ENCODE measurements at regions not wholly inside any gene's neighbourhood (a gene's known extent, or its start where the extent isn't known, plus 50 kb on each side); places are given as distances from the start of the nearest gene placed in this dataset.
"Not testable (repeated sequence)": the region's sequence is repeated elsewhere in the genome, so short reads cannot be mapped to it uniquely, and the experiment has no call there.

DNA sequence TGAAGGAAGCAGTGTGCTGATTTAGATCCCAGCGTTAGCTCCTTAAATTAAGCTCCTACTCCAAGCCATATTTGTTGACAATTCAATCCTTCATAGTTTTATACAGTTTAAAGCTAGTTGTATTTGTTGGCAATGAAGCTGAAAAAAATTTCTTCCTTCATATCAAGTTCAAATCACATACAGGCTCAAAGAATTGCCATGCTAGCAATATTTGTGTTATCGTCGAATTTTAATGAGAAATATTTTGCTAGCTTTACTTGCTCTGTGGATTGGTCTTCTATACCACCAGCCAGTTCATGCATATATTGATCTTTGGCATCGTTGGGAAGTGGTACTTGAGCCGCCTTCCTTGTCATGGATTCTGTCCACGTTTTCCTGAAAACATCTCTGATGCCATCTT is 204.6 kb upstream of the HDAC4 start:
- DNase-seq (ENCODE audit: low read depth, low spot score): no peak

DNA sequence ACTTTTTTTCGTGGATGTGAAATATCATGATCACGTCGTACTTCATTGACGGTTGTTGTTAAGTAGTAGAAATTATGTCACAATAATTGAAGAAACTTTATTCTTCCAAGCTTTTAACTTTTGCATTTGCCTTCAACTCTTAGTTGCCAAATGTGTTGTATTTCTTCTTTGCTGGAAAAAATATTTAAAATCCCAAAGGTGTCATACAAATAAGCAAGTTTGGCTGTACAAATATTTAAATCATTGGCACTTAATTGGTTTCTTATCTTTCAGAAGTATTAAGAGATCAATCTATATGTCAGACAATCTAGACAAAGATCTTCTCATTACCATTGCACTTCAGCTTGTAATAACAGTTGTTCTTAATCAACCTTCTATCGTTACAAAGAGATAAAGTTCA is 204.0 kb upstream of the HDAC4 start:
- no peak for DNase-seq (ENCODE audit: low read depth, low spot score)

DNA sequence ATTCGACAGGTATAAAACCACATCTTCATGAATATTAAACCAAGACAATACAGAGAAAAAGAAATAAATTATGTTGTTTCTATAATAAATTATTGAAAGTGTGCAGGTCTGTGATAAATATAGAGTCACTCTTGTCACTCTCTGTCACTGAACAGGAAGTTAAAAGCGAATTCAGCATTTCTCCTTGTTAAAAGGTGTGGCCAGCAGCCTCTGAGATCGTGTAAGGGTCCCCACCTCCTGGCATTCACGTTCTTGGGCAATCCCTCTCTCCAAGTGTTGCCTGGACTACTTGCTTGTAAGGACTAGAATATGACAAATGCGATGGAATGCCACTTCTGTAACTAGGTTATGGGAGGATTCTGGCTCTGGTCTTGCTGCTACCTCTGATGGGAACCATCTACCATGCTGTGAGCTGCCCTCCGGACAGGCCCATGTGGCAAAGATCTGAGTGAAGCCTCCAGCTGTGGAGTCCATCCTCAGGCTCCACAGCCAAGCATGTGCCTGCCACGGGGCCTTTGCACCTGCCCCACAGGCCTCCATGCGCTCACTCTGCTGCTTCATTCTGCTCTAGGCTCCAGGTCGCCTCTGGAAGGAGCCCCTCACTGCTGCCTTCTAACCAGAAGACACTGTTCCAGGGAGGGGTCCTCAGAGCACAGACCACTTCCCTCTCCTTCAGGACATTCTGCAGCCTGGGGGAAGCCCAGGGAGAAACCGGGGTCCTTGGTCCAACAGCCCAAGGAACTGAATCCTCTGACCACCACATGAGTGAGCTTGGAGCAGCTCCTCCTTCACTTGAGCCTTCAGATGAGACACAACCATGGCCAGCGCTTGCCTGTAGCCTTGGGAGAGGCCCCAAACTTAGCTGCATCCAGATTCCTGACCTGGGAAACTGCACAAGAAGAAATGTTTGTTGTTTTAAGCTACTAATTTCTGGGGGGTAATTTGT is 202.9 kb upstream of the HDAC4 start:
- no peak for DNase-seq (ENCODE audit: low read depth, low spot score)

DNA sequence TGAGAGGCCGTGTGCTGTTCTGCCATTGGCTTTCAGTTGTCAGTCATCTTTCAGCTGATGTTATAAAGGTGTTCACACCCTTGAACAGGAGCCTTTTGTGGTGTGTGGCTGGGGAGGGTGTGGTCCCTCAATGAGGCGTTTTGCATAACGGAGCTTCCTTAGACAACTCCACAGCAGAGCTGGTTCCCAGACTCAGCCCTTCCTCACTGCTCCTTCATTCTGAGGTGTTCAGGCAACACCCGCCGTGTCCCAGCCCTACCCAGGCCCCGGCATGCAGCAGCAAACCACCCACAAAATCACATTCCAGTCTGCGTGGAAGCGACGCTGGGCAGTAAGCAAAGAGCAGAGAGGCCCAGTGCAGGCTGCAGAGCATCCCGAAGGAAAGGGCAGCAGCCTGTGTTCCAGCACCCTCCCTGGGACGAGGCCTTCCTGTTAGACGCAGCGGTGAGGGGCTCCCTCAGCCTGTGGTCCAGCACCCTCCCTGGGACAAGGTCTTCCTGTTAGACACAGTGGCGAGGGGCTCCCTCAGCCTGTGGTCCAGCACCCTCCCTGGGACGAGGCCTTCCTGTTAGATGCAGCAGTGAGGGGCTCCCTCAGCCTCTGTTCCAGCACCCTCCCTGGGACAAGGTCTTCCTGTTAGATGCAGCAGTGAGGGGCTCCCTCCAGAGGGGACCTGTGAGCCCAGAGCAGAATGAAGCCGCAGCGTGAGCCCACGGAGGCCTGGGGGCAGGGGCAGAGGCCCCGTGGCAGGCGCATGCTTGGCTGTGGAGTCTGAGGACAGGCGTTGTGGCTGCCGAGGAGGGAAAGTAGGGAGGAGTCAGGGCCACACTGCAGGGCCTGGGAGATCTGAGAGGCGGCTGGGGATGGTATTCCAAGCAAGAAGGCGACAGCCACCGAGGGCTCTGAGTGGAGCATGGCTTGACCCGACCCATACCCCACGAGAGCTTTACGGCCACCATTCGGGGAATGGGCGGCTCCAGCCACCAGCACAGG is 201.8 kb upstream of the HDAC4 start:
- DNase-seq (ENCODE audit: low read depth, low spot score): no peak

DNA sequence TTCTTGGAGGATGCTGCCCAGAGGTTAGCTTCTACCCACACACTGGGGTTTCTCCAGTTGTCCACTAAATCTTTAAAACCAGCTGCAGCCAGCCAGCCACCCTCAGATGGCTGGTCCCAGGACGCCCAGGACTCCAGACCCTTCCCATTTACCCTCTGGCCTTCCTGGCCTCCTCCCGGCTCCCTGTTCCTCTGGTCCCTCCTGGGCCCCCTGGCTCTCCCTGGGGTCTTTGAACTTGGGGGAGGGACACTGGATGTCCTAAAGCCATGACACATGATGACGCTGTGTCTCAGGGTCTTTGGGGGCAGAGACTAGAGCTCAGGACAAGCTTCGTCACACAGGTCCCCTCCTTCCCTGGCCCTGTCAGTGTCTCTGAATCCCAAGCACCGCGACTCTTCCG is 201.1 kb upstream of the HDAC4 start:
- DNase-seq (ENCODE audit: low read depth, low spot score): no peak

DNA sequence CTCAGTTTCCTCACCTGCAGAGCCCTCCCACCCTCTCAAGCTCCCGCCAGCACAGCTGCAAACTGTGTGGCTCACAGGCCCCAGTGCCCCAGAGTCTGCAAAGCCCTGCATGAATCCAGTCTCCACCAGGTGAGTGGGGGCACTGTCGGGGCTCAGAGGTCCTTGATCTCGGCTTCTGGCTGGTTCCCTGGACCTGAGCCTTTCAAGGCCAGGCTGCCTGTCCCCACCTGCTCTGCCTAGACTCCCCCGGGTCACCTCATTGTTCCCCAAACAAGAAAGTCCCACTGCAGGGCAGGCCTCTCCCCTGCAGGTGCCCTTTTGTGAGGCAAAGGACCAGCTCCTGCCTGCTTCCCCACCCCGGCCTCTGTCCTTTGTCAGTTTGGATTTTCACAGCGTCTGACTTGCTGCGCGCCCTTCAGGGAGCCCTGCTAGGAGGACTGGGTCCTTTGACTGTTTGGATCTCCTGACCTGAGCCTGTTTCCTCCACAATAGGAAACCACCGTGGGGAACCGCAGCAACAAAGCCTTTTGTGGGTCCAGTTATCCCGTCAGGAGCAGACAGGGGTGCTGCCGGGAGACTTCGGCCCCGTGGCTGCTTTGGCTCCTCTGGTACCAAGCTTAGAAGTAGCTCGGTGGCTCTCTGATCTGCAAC is 200.5 kb upstream of the HDAC4 start:
- DNase-seq (ENCODE audit: low read depth, low spot score): no peak

DNA sequence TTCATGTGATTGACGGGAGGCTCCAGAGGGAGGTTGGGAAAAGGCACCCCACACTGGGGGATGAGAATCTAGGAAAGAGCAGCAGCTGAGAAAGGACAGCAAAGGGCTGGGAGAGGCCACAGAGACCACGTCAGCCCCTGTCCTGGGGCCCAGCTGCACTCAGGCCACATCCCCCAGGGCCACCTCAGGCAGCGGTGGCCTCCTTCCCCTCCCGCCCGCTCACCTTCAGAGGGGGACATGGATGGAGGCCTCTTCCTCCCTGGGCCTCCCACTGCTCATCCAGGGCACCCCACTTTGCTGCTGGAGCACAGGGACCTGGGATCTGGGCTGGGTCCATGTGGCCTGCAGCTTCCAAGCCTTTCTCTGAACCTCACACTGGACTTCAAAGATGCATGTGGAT is 199.8 kb upstream of the HDAC4 start:
- DNase-seq (ENCODE audit: low read depth, low spot score): no peak

DNA sequence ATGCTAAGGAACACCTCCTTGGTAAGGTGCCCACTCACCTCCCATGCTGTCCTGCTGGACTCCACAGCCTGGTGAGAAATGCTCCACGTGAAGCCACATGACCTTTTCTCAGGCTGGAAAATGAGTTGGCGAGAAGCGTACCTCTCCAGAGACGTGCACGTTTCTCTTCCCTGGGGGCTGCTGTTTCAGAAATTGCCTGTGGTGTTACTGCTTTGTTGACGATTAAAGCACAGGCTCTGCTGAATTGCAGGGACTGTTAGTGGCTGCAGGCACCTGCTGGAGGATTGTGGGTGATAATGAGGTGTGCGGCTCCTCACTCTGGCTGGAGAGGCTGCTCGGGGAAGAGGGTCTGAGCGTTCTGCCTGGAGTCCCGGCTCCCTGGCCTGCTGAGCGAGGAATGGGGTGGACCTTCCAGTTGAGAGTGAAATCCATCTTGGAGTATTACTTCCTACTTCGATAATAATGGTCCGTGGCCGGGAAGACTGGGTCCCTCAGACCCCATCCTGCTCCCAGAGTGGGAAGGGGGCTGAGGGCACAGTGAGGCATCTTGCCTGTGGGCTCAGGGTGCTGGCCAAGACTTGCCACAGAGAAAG is 199.3 kb upstream of the HDAC4 start:
- DNase-seq (ENCODE audit: low read depth, low spot score): no peak

DNA sequence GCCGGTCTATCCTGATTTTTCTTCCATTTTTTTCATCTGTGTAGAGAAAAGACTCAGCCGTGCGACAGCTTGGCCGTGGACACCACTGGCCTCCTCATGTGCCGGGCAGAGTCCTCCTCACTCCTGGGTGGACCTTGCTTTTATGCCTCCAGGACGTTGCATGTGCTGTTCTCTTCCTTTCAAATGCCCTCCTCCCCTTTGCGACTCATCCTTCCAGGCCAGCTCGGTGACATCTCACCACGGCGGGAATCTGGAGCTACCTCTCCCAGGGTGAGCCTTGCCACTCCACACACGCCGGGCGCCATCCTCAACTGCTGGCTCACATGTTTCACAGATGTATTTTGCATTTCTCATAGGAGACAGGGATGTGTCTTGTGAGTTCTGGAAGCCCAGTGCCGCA is 198.5 kb upstream of the HDAC4 start:
- no peak for DNase-seq (ENCODE audit: low read depth, low spot score)

DNA sequence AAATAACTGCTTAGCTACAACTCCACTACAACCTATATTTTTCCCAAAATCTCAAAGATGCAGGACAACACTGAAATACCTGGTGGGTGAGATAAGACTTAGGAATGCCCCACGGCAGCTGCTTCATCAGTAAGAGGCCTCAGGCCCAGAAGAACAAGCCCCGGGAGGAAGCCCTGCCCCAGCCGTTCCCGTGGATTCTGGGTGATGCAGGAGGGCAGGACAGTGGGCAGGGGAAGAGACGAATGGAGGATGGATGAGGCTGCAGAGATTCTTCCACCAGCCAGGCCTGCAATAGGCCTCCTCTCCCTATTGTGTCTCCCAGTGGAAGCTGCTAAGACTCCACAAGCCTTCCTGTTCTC is 197.9 kb upstream of the HDAC4 start:
- no peak for DNase-seq (ENCODE audit: low read depth, low spot score)

DNA sequence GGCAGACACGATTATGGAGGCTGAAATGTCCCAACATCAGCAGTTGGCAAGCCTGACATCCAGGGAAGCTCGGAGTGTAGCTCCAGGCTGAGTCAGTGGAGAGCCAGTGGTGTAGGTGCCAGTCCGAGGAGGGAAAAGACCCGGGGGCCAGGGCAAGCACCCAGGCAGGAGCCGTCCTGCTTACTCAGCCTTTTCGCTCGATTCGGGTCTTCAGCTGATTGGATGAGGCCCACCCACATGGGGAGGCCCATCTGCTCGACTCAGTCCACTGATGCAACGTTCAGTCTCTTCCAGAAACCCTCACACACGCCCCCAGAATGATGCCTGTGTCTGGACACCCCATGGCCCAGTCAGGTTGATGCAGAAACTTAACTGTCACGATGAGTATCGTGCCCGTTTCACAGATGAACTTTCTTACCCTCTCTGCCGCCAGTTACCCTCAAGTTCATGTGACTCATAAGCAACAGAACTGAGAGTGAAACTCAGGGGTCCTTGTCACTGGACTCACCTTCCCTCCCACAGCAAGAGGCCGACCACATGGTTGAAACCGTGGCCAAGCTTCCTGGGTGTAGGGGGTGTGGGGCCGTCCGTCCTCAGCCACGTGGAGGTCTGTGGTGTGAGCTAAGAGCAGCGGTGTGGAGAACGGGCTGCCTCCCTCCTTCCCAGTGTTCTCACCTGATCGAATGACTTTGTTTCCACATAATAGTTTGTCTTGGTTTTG is 197.4 kb upstream of the HDAC4 start:
- DNase-seq (ENCODE audit: low read depth, low spot score): no peak

DNA sequence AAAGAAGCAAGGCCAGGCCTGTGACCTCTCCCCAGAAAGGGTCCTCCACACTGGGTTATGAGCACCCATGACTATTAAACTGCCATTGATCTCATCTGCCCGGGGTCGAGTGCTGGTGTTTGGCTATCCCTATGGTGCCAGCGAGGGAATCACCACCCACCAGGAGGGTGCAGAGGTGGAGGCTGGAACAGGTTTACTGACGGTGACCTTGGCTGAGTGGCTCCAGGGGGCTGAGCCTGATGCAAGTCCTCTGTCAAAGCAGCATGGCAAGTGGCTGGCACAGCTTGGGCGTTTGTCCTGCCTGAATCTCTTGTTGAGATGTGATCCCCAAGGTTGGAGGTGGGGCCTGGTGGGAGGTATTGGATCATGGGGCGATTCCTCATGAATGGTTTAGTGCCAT is 196.4 kb upstream of the HDAC4 start:
- DNase-seq (ENCODE audit: low read depth, low spot score): no peak

DNA sequence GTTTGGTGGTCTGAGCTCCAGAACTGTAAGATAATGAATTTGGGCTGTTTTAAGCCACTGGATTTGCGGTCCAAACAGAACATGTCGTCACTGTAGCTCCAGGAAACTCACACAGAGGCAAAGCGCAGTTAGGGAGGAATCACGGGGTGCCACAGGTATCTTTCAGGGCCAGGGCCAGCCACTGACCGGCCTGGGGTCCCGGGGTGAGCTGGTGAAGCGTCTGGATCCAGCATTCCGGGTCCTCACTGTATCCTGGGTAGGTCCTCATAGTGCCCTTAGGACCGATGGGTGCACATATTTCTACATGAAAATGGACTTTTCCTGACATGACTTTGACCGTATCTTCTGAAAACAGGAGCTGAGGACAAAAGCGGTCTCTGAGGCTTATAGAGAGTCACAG is 196.0 kb upstream of the HDAC4 start:
- DNase-seq (ENCODE audit: low read depth, low spot score): no peak

DNA sequence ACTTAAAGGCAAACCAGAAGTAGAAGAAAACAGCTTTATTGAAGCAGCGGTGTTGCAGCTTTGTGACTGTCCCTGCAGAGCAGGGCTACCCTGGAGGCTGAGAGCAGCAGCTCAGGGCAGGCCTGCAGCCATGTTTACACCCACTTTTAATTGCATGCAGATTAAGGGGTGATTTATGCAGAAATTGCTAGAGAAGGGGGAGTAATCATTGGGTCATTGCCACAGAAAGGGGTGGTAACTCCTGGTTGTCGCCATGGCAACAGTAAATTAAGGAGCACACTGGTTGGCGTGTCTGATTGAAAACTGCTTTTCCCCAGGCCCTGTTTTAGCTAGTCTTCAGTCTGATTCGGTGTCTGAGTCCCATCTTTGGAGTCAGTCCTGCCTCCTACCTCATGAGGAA is 195.4 kb upstream of the HDAC4 start:
- DNase-seq (ENCODE audit: low read depth, low spot score): no peak

DNA sequence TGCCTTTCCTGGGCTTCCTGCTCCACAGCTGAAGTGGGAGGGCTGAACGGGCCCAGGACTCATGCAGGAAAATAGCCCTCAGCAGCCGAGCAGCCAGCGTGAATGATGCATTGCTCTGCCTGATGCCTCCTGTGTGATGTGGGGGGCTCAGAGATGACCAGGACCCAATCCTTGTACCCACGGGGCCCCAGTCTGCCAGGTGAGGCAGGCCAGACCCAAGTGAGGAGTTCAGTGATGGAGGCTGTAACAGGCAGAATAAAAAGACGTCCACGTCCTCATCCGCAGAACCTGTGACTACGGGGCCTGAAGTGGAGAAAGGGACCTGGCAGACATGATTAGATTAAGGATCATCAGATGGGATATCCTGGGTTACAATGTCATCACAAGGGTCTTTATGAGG is 194.9 kb upstream of the HDAC4 start:
- no peak for DNase-seq (ENCODE audit: low read depth, low spot score)

DNA sequence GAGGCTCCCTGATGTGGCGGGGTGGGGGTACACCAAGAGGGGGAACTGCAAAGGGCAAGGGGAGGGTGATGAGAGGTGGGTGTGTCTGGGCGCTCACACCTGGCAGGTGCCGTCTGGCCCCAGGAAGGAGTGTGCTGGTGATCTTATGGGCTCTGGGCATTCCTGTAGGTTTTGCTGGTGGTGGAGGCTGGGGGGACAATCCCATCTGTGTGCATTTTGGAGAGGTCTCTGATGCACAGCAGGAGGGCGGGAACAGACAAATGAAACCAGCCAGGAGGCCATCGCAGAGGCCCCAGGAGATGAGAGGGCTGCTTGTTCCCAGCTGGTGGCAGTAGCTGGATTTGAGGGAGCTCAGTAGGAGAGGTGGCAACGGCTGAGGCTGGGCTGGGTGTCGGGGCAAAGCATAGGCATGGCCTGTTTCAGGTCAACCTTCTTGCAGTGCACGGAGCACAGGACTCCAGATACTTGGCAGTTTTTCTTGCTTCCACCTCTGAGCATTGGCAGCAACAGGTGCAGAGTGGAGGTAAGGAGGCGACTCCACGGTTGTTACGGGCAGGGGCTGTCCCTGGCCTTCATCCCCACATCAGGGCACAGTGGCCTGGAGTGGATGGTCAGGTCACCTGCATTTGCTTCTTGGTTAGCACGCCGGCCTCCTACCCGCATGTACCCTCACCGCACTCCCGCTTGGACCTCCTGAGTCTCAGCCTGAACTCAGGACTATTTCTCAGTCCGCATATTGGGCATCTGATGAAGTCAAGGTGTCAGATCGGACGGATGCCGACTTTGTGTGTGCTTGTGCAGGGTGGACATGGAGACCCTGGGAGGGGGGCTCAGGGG is 194.2 kb upstream of the HDAC4 start:
- DNase-seq (ENCODE audit: low read depth, low spot score): no peak

DNA sequence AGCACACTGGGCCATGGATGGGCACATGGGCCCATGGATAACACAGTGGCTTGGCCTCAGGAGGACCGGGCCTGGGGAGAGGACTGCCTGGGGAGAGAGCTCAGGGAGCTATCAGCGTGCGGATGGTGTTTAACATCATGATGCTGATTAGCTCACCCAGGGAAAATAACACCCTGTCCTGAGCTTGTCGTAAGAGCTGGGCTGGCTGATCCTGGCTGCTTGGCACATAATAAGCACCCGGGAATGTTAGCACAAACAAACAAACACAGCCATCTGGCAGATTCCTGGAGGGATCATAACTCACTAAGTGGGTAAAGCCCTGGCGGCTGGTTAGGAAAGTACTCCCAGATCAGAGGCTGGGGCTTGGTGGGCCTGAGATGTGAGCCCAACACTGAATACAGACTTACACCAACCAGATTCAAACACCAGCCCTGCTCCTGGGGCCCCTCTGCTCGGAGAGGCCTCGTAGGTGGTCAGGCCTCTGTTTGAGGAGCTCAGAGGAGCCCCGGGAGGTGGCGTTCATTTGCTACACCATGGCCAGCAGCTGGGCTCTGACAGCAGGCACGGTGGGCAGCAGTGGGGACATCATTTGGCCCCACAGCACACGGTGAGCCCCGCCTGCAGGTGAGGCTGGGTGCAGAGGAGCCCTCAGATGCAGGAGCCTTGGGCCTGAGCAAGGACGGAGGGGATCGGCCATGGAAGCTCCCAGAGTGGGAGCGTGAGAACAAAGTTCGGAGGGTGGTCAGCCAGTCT is 193.4 kb upstream of the HDAC4 start:
- no peak for DNase-seq (ENCODE audit: low read depth, low spot score)

DNA sequence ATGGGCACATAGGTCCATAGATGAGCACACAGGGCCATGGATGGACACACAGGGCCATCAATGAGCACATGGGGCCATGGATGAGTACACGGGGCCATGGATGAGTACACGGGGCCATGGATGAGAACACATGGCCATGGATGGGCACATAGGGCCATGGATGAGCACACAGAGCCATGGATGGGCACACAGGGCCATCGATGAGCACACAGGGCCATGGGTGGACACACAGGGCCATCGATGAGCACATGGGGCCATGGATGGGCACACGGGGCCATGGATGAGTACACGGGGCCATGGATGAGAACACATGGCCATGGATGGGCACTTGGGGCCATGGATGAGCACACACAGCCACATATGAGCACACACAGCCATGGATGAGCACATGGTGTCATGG is 192.6 kb upstream of the HDAC4 start:
- DNase-seq (ENCODE audit: low read depth, low spot score): no peak

DNA sequence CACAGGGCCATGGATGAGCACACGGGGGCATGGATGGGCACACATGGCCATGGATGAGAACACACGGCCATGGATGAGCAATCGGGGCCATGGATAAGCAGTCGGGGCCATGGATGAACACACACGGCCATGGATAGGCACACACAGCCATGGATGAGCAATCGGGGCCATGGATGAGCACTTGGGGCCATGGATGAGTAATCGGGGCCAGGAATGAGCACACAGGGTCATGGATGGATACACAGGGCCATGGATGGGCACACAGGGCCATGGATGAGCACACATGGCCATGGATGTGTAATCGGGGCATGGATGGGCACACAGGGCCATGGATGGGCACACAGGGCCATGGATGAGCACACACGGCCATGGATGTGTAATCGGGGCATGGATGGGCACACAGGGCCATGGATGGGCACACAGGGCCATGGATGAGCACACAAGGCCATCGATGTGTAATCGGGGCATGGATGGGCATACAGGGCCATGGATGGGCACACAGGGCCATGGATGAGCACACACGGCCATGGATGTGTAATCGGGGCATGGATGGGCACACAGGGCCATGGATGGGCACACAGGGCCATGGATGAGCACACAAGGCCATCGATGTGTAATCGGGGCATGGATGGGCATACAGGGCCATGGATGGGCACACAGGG is 191.9 kb upstream of the HDAC4 start:
- not testable (repeated sequence) for DNase-seq (ENCODE audit: low read depth, low spot score)

Data from activated CD4-positive, CD25-positive, alpha-beta regulatory T cell treated with anti-CD3 and anti-CD28 coated beads, Interleukin-2, amount 50 U/mL, for 16 hours (primary cell).